HEK293T (cell line): ENCODE measurements at regions not wholly inside any gene's neighbourhood (a gene's known extent, or its start where the extent isn't known, plus 50 kb on each side); places are given as distances from the start of the nearest gene placed in this dataset.

ENCODE experiments used
- CTCF ChIA-PET: fragments of 350-600 bp; formaldehyde crosslinking; extraction: SDS; loops from one replicate; lab custom pipeline; 2021; ENCODE audit warnings: antibody characterized with exemption, inconsistent platforms; lab: Yijun Ruan, JAX
- POLR2A ChIA-PET: fragments of 350-600 bp; formaldehyde crosslinking; extraction: SDS; loops from one replicate; lab custom pipeline; 2020; ENCODE audit warnings: antibody characterized with exemption, inconsistent platforms; lab: Yijun Ruan, JAX
- DNase-seq: peaks from one replicate; pipeline ENCODE4 v3.0.0; 2012; ENCODE audit warnings: mixed read lengths; ENCODE audit errors: extremely low spot score
- ARNT ChIP-seq: fragments of 450-650 bp; IDR thresholded peaks from 2 replicates; pipeline ENCODE4 v1.6.1; 2017; ENCODE audit warnings: mild to moderate bottlenecking
- BHLHE40 ChIP-seq: fragments of 450-650 bp; IDR thresholded peaks from 2 replicates; pipeline ENCODE4 v1.6.1; 2016; ENCODE audit warnings: mild to moderate bottlenecking, moderate library complexity, borderline replicate concordance
- CTBP1 ChIP-seq: fragments of 450-650 bp; IDR thresholded peaks from 2 replicates; pipeline ENCODE4 v1.6.1; 2016; ENCODE audit warnings: borderline replicate concordance
- ELF4 ChIP-seq: fragments of 450-650 bp; IDR thresholded peaks from 2 replicates; pipeline ENCODE4 v1.6.1; 2017; ENCODE audit warnings: antibody characterized with exemption
- FOXA1 ChIP-seq: fragments of 450-650 bp; IDR thresholded peaks from 2 replicates; pipeline ENCODE4 v1.6.1; 2016; ENCODE audit warnings: mild to moderate bottlenecking
- FOXK2 ChIP-seq: fragments of 450-650 bp; IDR thresholded peaks from 2 replicates; pipeline ENCODE4 v1.6.1; 2016; ENCODE audit warnings: mild to moderate bottlenecking
- FOXM1 ChIP-seq: fragments of 450-650 bp; IDR thresholded peaks from 2 replicates; pipeline ENCODE4 v1.6.1; 2017; ENCODE audit warnings: mild to moderate bottlenecking, borderline replicate concordance
- HDGF ChIP-seq: fragments of 450-650 bp; IDR thresholded peaks from 2 replicates; pipeline ENCODE4 v1.6.1; 2017; ENCODE audit warnings: antibody characterized with exemption, borderline replicate concordance
- L3MBTL2 ChIP-seq: fragments of 450-650 bp; conservative IDR thresholded peaks from 2 replicates; pipeline ENCODE4 v1.6.1; 2016; ENCODE audit warnings: mild to moderate bottlenecking
- LEF1 ChIP-seq: fragments of 450-650 bp; IDR thresholded peaks from 2 replicates; pipeline ENCODE4 v1.6.1; 2017; ENCODE audit warnings: mild to moderate bottlenecking, borderline replicate concordance
- NFRKB ChIP-seq: fragments of 450-650 bp; IDR thresholded peaks from 2 replicates; pipeline ENCODE4 v1.6.1; 2016; ENCODE audit warnings: mild to moderate bottlenecking, moderate library complexity
- SP1 ChIP-seq: fragments of 450-650 bp; IDR thresholded peaks from 2 replicates; pipeline ENCODE4 v1.6.1; 2017
- SUZ12 ChIP-seq: fragments of 450-650 bp; IDR thresholded peaks from 2 replicates; pipeline ENCODE4 v1.6.1; 2016; ENCODE audit warnings: mild to moderate bottlenecking
- TARDBP ChIP-seq: fragments of 450-650 bp; IDR thresholded peaks from 2 replicates; pipeline ENCODE4 v1.6.1; 2016
- ZNF384 ChIP-seq: fragments of 450-650 bp; IDR thresholded peaks from 2 replicates; pipeline ENCODE4 v1.6.1; 2016
- TF ChIP-seq, protein P1 (sequence below): fragments of 450-650 bp; IDR thresholded peaks from 2 replicates; pipeline ENCODE4 v1.6.1; 2016

DNA sequence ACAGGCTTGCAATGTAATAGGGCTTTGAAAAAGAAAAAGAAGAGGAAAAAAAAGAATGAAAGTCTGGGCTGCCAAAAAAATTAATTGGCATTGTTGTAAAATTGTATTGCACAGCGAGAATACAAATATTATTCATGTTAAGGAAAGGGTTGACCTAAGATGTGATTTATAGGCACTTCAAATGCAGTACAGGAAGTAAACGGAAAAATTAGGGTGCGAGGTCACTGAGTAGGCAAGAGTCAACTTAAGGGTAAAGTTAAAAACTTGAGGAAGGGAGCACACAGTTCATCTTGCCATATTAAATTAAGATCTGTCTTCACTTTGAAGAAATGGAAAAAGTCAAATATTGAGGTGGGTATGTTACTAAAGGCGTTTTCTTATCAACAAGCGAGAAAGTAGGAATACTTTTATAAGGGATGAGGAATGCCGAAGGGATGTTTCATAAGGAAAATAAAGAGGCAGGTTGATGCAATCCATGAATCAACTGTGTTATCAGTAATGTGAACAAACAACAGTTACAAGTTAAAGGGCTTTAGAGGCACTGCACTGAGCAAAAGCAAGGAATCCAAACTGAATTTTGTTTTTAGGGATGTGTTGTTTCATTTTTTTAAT lies 123.0 kb downstream of the WT1 start:
- DNase-seq: no peak
- TF ChIP-seq FOXA1 (no peak), LEF1 (no peak)
- TF ChIP-seq, protein P1, sequence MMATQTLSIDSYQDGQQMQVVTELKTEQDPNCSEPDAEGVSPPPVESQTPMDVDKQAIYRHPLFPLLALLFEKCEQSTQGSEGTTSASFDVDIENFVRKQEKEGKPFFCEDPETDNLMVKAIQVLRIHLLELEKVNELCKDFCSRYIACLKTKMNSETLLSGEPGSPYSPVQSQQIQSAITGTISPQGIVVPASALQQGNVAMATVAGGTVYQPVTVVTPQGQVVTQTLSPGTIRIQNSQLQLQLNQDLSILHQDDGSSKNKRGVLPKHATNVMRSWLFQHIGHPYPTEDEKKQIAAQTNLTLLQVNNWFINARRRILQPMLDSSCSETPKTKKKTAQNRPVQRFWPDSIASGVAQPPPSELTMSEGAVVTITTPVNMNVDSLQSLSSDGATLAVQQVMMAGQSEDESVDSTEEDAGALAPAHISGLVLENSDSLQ: peak; percentile 32; the same call in 1 of the 2 replicates
- ChIA-PET POLR2A (no interaction called here), CTCF (interaction anchor here (0.6 to 1.4 kb wide), 7 partner anchors 8 to 196 kb away, joined by 3 to 6 read pairs (median 4); no protein-coding TSS in a partner anchor)

DNA sequence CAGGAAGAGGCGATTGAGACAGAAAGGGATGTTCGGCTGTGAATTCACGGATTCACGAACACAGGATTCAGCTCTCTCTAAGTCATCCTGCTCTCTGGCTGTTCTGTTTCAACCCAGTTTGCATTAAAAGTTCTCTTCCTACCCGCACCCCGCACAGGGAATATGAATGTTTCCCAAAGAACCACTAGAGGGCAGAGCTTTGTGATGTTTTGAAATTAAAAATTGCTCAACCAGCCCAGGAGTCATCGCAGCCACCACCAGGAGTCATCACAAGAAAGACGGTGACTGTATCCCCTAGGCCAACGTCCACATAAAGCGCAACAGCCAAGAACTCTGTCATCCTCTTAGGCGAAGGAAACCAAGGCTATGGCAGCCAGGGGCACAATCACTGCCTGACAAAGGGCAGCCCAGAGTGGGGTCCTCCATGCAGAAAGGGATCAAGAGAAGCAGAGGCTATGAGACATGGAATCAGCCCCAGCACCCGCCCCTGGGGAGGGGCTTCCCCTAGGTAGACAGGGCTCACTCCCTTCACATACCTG lies 122.4 kb downstream of the WT1 start:
- ChIA-PET POLR2A (no interaction called here), CTCF (interaction anchor here (0.6 to 1.2 kb wide), 6 partner anchors 11 to 196 kb away, joined by 3 to 6 read pairs (median 4); no protein-coding TSS in a partner anchor)
- TF ChIP-seq FOXK2 (no peak), FOXM1 (peak; percentile 79; the same call in 1 of the 2 replicates)
- DNase-seq: peak; percentile 69

DNA sequence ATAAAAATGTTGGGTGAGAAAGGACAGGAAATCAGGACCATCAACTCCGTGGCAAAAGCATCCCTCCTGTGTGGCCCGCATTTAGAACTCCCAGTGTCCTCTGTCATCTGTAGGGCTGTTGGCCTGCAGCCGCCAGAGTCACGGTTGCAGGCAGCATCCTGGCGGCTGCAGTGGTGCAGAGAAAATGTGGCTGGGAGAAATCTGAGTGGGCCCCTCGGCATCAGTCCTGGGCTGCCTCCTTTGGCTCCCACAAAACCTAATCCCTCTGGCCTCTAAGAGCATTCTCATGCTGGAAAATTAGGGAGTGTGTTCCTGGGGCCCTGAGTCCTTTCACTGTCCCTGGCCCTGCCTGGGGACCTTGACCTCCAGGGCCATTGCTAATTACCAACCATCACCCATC lies 121.9 kb downstream of the WT1 start:
- POLR2A ChIA-PET: no interaction called here
- no peak for TF ChIP-seq FOXM1
- no peak for TF ChIP-seq ARNT
- TF ChIP-seq LEF1: no peak
- no peak for TF ChIP-seq NFRKB
- TF ChIP-seq SUZ12: no peak
- TF ChIP-seq L3MBTL2: no peak
- no peak for TF ChIP-seq TARDBP
- TF ChIP-seq HDGF: no peak
- no peak for TF ChIP-seq SP1
- no peak for TF ChIP-seq ZNF384
- no peak for TF ChIP-seq FOXA1
- DNase-seq: no peak
- CTCF ChIA-PET: interaction anchor here (1.1 to 1.2 kb wide), 3 partner anchors 10 to 73 kb away, joined by 4 to 6 read pairs (median 4); no protein-coding TSS in a partner anchor

DNA sequence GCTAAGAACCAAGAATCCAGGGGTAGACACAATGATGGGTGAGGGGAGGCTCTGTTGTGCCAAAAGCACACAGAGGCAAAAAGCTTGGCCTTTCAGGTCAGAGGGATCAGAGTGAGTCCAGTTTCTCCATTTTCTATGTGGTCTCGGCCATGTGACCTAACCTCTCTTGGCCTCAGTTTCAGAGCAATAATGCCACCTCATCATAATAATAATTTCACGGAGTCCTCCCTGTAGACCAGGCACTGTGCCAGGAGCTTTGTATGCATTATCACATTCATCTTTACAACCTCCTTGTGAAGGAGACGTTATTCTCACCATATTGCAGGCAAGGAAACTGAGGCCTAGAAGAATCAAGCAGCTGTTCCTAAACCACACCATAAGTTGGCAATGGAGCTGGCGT lies 120.2 kb downstream of the WT1 start:
- ChIA-PET POLR2A (no interaction called here), CTCF (interaction anchor here (0.6 kb wide), 1 partner anchor 21 kb away, joined by 4 read pairs; no protein-coding TSS in a partner anchor)
- DNase-seq: no peak
- TF ChIP-seq, protein P1: no peak
- no peak for TF ChIP-seq LEF1
- TF ChIP-seq FOXK2: no peak
- TF ChIP-seq SP1: no peak
- no peak for TF ChIP-seq NFRKB

DNA sequence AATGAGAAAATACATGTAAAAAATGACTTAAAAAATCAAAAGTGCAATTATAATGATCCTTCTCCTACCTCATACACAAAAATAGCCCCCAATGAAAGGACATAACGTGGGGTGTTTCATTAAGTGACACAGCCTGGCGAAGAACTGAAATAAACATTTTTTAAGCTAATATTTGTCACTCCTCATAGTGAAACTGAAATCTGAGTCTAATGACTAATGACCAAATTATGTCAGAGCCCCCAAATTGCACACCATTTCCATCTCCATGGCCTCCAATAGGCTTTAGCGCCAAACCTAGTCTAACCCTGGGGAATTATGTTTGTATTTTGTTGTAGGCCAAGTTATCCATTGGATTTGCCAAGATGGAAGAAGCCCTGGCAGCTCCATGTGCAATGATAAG lies 119.1 kb downstream of the WT1 start:
- TF ChIP-seq L3MBTL2 (no peak), NFRKB (no peak), FOXA1 (no peak), ARNT (no peak), LEF1 (no peak), ELF4 (no peak), BHLHE40 (no peak), SP1 (no peak), FOXK2 (no peak), FOXM1 (no peak), SUZ12 (no peak), TARDBP (no peak), ZNF384 (no peak), CTBP1 (no peak), HDGF (no peak)
- TF ChIP-seq, protein P1: no peak
- ChIA-PET POLR2A (no interaction called here), CTCF (no interaction called here)
- DNase-seq: no peak

DNA sequence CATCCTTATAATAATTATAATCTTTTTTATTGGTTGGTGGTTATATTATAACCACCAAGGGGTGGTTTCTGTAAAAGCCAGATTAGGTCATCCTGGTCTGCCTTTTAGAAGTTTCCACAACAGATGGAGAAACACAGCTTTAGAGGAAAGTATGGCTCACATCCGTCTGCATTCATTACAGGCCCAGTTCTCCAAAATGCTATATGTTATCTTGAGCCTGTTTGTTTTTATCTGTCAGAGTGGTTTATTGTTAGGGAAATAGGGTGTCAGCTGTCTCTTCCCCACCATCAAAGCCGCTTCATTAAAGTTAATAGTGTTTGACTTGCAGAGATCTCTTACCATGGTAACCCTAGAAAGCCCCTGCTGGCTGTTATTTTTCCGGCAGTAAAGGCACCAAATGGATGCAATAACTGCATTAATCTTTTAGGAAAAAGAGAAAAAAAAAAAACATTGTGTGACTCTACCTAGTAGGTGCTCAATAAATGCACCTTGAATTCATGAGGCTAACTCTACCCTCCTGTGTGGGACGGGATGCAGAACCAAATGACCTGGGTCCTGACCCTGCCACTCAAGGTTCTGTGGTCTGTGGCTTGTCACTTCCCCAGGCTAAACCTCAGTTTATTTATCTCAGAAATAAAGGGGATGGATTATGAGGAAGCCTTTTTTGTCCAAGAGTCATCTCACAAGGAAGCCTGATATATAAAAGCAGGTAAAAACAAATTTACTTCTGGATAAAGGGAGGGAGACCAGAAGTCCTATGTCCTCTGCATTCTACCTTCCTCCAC lies 118.3 kb downstream of the WT1 start:
- ChIA-PET CTCF (no interaction called here), POLR2A (no interaction called here)
- TF ChIP-seq CTBP1 (peak; percentile 91), SP1 (no peak), FOXK2 (no peak), TARDBP (no peak), BHLHE40 (no peak), L3MBTL2 (no peak), ELF4 (no peak), FOXA1 (peak; percentile 31; the same call in 1 of the 2 replicates), NFRKB (no peak), FOXM1 (no peak), ARNT (no peak), HDGF (no peak), LEF1 (no peak), ZNF384 (peak; percentile 72)
- TF ChIP-seq, protein P1: peak; percentile 87
- DNase-seq: peak; percentile 21
